ENCODE measurements at regions not wholly inside any gene's neighbourhood (a gene's known extent, or its start where the extent isn't known, plus 50 kb on each side); places are given as distances from the start of the nearest gene placed in this dataset.

GRCh38 chr5:158397278-158397677 is 538.3 kb upstream of the CLINT1 start:
- DNase-seq = no peak

GRCh38 chr5:158394102-158394501 is 535.2 kb upstream of the CLINT1 start:
- DNase-seq = no peak

- no peak for DNase-seq
These were observed 534.5 kb upstream of the CLINT1 start for GRCh38 chr5:158393457-158393856.

- no peak for DNase-seq
These were observed 533.8 kb upstream of the CLINT1 start for GRCh38 chr5:158392753-158393152.

GRCh38 chr5:158390577-158390976 is 531.6 kb upstream of the CLINT1 start:
- no peak for DNase-seq

GRCh38 chr5:158389786-158390185 is 530.8 kb upstream of the CLINT1 start:
- DNase-seq = no peak

GRCh38 chr5:158388021-158388420 is 529.1 kb upstream of the CLINT1 start:
- DNase-seq = no peak

GRCh38 chr5:158387499-158387898 is 528.6 kb upstream of the CLINT1 start:
- DNase-seq = no peak

GRCh38 chr5:158385982-158386381 is 527.0 kb upstream of the CLINT1 start:
- no peak for DNase-seq

GRCh38 chr5:158384535-158385481 is 525.9 kb upstream of the CLINT1 start:
- no peak for DNase-seq

GRCh38 chr5:158383486-158383885 is 524.5 kb upstream of the CLINT1 start:
- no peak for DNase-seq

GRCh38 chr5:158382473-158382872 is 523.5 kb upstream of the CLINT1 start:
- DNase-seq = no peak

- no peak for DNase-seq
These were observed 522.7 kb upstream of the CLINT1 start for GRCh38 chr5:158381614-158382160.

GRCh38 chr5:158380661-158381060 is 521.7 kb upstream of the CLINT1 start:
- no peak for DNase-seq

- DNase-seq = no peak
These were observed 520.0 kb upstream of the CLINT1 start for GRCh38 chr5:158378931-158379330.

- DNase-seq = no peak
These were observed 517.7 kb upstream of the CLINT1 start for GRCh38 chr5:158376679-158377078.

- DNase-seq = no peak
These were observed 516.6 kb upstream of the CLINT1 start for GRCh38 chr5:158375531-158375930.

- DNase-seq = no peak
These were observed 514.9 kb upstream of the CLINT1 start for GRCh38 chr5:158373608-158374395.

- no peak for DNase-seq
These were observed 510.3 kb upstream of the CLINT1 start for GRCh38 chr5:158369241-158369640.

- no peak for DNase-seq
These were observed 509.7 kb upstream of the CLINT1 start for GRCh38 chr5:158368686-158369085.

GRCh38 chr5:158364367-158364766 is 505.4 kb upstream of the CLINT1 start:
- no peak for DNase-seq

GRCh38 chr5:158354958-158355357 is 496.0 kb upstream of the CLINT1 start:
- DNase-seq = no peak

GRCh38 chr5:158351485-158352125 is 492.7 kb upstream of the CLINT1 start:
- DNase-seq = no peak

Measured in midbrain (tissue), 1 donor.